ENCODE measurements at regions not wholly inside any gene's neighbourhood (a gene's known extent, or its start where the extent isn't known, plus 50 kb on each side); places are given as distances from the start of the nearest gene placed in this dataset.

DNA sequence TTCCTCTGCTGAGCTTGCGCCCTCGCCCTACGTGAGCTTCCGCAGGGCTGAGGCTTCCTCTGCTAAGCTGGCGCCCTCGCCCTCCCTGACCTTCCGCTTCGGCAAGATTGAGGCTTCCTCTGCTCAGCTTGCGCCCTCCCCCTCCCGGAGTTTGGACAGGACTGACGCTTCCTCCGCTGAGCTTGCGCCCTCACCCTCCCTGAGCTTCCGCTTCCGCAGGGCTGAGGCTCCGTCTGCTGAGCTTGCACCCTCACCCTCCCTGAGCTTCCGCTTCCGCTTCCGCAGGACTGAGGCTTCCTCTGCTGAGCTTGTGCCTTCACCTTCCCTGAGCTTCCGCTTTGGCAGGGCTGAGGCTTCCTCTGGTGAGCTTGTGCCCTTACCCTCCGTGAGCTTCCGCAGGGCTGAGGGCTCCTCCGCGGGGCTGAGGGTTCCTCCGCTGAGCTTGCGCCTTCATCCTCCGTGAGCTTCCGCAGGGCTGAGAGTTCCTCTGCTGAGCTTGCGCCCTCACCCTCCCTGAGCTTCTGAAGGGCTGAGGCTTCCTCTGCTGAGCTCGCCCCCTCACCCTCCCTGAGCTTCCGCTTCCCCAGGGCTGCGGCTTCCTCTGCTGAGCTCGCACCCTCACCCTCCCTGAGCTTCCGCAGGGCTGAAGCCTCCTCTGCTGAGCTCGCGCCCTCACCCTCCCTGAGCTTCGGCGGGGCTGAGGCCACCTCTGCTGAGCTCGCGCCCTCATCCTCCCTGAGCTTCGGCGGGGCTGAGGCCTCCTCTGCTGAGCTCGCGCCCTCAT, 753.6 kb upstream of the TPTE start:
- TF ChIP-seq TAF1 (IDR thresholded peaks at IDR 0.05; ENCODE audit: low read depth), result no peak
- TF ChIP-seq, protein P1, sequence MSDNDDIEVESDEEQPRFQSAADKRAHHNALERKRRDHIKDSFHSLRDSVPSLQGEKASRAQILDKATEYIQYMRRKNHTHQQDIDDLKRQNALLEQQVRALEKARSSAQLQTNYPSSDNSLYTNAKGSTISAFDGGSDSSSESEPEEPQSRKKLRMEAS (IDR thresholded peaks at IDR 0.05), result no peak
- TF ChIP-seq EP300 (IDR thresholded peaks at IDR 0.05; ENCODE audit: borderline replicate concordance), result no peak
- no peak for TF ChIP-seq CREB1 (IDR thresholded peaks at IDR 0.05; ENCODE audit: low read depth)
- no peak for TF ChIP-seq TEAD4 (IDR thresholded peaks at IDR 0.05)
- TF ChIP-seq NFIC (IDR thresholded peaks at IDR 0.05), result no peak
- TF ChIP-seq RAD21 (IDR thresholded peaks at IDR 0.05; ENCODE audit: low read depth), result no peak
- no peak for TF ChIP-seq CEBPB (IDR thresholded peaks at IDR 0.05)
- TF ChIP-seq ZBTB7A (IDR thresholded peaks at IDR 0.05; ENCODE audit: low read depth), result no peak
- no peak for TF ChIP-seq REST (IDR thresholded peaks at IDR 0.05; ENCODE audit: low read depth)
- TF ChIP-seq TCF12 (IDR thresholded peaks at IDR 0.05; ENCODE audit: low read depth), result no peak
- no peak for TF ChIP-seq FOXM1 (IDR thresholded peaks at IDR 0.05; ENCODE audit: borderline replicate concordance, low read depth)
- TF ChIP-seq EGR1 (IDR thresholded peaks at IDR 0.05), result no peak
- TF ChIP-seq YY1 (IDR thresholded peaks at IDR 0.05; ENCODE audit: low read depth), result no peak
- no peak for TF ChIP-seq USF1 (IDR thresholded peaks at IDR 0.05)

DNA sequence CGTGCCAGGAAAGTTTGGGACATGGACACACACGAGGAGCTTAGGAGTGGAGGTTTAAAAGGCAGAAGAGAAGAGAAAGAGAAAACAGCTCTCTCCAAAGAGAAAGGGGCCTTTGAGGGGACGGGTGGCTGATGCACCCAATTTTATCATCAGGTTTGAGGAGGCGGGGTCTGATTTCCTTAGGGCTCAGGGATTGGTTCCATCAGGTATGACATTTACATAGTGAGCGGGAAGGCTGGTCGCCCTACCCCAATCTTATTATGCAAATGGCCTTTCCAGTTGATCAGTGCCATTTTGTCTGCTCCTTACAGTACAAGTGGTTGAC, 749.1 kb upstream of the TPTE start:
- TF ChIP-seq NFIC (IDR thresholded peaks at IDR 0.05), result no peak
- no peak for TF ChIP-seq TCF12 (IDR thresholded peaks at IDR 0.05; ENCODE audit: low read depth)
- no peak for TF ChIP-seq CREB1 (IDR thresholded peaks at IDR 0.05; ENCODE audit: low read depth)
- TF ChIP-seq EGR1 (IDR thresholded peaks at IDR 0.05), result no peak
- TF ChIP-seq, protein P1 (IDR thresholded peaks at IDR 0.05), result no peak
- TF ChIP-seq FOXM1 (IDR thresholded peaks at IDR 0.05; ENCODE audit: borderline replicate concordance, low read depth), result no peak
- no peak for TF ChIP-seq ZBTB7A (IDR thresholded peaks at IDR 0.05; ENCODE audit: low read depth)
- TF ChIP-seq RAD21 (IDR thresholded peaks at IDR 0.05; ENCODE audit: low read depth), result no peak
- TF ChIP-seq TEAD4 (IDR thresholded peaks at IDR 0.05), result no peak
- TF ChIP-seq YY1 (IDR thresholded peaks at IDR 0.05; ENCODE audit: low read depth), result no peak

DNA sequence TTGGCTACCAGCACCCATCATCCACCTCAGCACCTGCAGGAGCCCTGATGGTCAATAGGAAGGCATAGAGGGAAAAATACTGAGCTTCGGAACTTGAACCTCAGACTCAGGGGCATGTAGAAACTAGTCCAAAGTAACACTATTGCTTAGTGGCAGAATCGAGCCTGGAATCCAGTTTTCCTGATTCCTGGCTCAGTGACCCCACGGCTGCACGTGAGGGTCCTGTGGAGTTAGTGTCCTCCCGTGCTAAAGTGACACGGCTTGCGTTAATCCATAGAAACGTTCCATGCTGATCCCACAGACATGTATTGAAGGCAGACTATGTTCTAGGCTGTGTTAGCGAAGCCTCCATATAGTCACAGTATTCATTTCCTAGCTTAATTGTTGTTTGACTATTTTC, 747.0 kb upstream of the TPTE start:
- no peak for TF ChIP-seq USF1 (IDR thresholded peaks at IDR 0.05)
- no peak for TF ChIP-seq NFIC (IDR thresholded peaks at IDR 0.05)
- TF ChIP-seq CREB1 (IDR thresholded peaks at IDR 0.05; ENCODE audit: low read depth), result no peak
- no peak for TF ChIP-seq REST (IDR thresholded peaks at IDR 0.05; ENCODE audit: low read depth)
- no peak for TF ChIP-seq FOXM1 (IDR thresholded peaks at IDR 0.05; ENCODE audit: borderline replicate concordance, low read depth)
- TF ChIP-seq YY1 (IDR thresholded peaks at IDR 0.05; ENCODE audit: low read depth), result no peak
- TF ChIP-seq EGR1 (IDR thresholded peaks at IDR 0.05), result no peak

DNA sequence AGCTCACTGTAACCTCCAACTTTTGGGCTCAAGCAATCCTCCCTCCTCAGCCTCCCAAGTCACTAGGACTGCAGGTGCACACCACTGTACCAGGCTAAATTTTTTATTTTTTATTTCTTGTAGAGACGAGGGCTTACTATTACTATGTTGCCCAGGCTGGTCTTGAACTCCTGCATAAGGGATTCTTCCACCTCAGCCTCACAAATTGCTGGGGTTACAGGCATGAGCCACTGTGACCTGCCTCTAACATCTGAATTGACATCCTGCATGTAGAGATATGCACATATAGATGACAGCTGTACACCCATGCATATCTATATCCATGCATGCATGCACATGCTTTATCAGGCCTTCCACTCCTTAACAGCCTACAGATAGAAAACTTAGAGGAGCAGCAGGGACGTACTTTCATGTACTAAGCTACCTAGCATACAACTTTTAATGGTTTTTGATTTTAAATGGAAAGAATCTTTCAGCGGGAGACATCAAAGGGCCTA, 740.9 kb upstream of the TPTE start:
- TF ChIP-seq FOXM1 (IDR thresholded peaks at IDR 0.05; ENCODE audit: borderline replicate concordance, low read depth) (no peak), EP300 (IDR thresholded peaks at IDR 0.05; ENCODE audit: borderline replicate concordance) (no peak), CREB1 (IDR thresholded peaks at IDR 0.05; ENCODE audit: low read depth) (no peak), NFIC (IDR thresholded peaks at IDR 0.05) (no peak), CEBPB (IDR thresholded peaks at IDR 0.05) (no peak), YY1 (IDR thresholded peaks at IDR 0.05; ENCODE audit: low read depth) (no peak), RAD21 (IDR thresholded peaks at IDR 0.05; ENCODE audit: low read depth) (no peak), TCF12 (IDR thresholded peaks at IDR 0.05; ENCODE audit: low read depth) (no peak), EGR1 (IDR thresholded peaks at IDR 0.05) (no peak), ZBTB7A (IDR thresholded peaks at IDR 0.05; ENCODE audit: low read depth) (no peak), REST (IDR thresholded peaks at IDR 0.05; ENCODE audit: low read depth) (no peak), USF1 (IDR thresholded peaks at IDR 0.05) (no peak)
- TF ChIP-seq, protein P1 (IDR thresholded peaks at IDR 0.05), result no peak

Measured in Ishikawa (cell line).